Epithelial cell of esophagus (primary cell): ENCODE measurements at regions not wholly inside any gene's neighbourhood (a gene's known extent, or its start where the extent isn't known, plus 50 kb on each side); places are given as distances from the start of the nearest gene placed in this dataset.

ENCODE experiments used
- DNase-seq: peaks from one replicate; pipeline ENCODE4 v3.0.0; 2010; ENCODE audit warnings: low read depth
- H3K4me3 ChIP-seq: 2 replicates; pipeline ENCODE4 v1.5.1; 2011; ENCODE audit warnings: mild to moderate bottlenecking, low read length, control low read depth
- TF ChIP-seq, protein P1 (sequence below): IDR thresholded peaks from 2 replicates; pipeline ENCODE4 v1.5.1; 2011; ENCODE audit warnings: low read depth, mild to moderate bottlenecking, low read length, control low read depth, inconsistent platforms; ENCODE audit not compliant: insufficient read depth; ENCODE audit errors: missing control alignments

- TF ChIP-seq, protein P1, sequence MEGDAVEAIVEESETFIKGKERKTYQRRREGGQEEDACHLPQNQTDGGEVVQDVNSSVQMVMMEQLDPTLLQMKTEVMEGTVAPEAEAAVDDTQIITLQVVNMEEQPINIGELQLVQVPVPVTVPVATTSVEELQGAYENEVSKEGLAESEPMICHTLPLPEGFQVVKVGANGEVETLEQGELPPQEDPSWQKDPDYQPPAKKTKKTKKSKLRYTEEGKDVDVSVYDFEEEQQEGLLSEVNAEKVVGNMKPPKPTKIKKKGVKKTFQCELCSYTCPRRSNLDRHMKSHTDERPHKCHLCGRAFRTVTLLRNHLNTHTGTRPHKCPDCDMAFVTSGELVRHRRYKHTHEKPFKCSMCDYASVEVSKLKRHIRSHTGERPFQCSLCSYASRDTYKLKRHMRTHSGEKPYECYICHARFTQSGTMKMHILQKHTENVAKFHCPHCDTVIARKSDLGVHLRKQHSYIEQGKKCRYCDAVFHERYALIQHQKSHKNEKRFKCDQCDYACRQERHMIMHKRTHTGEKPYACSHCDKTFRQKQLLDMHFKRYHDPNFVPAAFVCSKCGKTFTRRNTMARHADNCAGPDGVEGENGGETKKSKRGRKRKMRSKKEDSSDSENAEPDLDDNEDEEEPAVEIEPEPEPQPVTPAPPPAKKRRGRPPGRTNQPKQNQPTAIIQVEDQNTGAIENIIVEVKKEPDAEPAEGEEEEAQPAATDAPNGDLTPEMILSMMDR = no peak
- no peak for DNase-seq
- no peak overlapping the region for H3K4me3 ChIP-seq
Measured at GRCh38 chr21:35703704-35704103, 356.6 kb downstream of the SETD4 start.

DNA sequence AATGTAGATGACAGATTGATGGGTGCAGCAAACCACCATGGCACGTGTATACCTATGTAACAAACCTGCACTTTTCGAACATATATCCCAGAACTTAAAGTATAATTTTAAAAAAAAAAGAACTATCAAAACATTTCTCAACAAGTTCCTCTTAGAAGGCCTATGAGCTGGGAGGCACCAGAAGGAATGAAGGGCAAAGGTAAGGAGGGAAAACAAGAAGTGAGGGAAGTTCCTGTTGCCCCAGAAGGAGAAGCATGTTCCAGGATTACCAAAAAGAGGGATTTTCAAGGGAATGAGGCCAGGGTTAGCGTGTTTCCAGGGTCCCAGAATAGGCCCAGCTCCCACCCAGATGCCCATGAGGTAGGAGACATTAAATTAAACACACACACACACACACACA is 361.0 kb downstream of the SETD4 start:
- no peak overlapping the region for H3K4me3 ChIP-seq
- TF ChIP-seq, protein P1 = no peak
- no peak for DNase-seq

DNA sequence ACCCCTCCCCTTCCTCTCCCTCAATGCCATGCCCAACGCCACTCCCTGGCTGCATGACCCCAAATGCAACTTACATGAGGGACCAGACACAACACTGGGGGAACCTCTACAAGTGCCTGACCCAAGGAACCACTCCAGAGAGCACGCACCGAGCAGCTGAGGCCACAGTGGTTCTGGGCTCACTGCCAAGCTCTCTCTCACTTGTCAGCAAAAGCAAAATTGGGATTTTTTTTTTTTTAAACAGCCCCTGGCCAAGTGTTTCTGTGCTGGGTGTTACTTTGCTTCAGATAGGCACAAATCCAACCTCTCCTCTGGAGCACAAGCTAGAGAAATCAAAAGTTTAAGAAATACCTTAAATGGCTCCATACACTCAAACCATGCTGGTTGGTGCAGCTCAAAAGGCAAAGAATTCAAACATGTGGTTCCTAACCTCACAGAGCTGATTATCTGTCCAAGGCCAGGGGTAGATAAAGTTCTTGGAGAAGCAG is 363.0 kb downstream of the SETD4 start:
- TF ChIP-seq, protein P1 = no peak
- DNase-seq = peak; percentile 16
- no peak overlapping the region for H3K4me3 ChIP-seq

- no peak for DNase-seq
- no peak overlapping the region for H3K4me3 ChIP-seq
- TF ChIP-seq, protein P1 = no peak
Measured at GRCh38 chr21:35696644-35697043, 363.7 kb downstream of the SETD4 start.

- no peak overlapping the region for H3K4me3 ChIP-seq
- no peak for DNase-seq
- TF ChIP-seq, protein P1 = no peak
Measured at GRCh38 chr21:35692311-35692710, 368.0 kb downstream of the SETD4 start.

- DNase-seq = no peak
- no peak overlapping the region for H3K4me3 ChIP-seq
- TF ChIP-seq, protein P1 = no peak
Measured at GRCh38 chr21:35690436-35690835, 369.9 kb downstream of the SETD4 start.

GRCh38 chr21:35686156-35686555 is 374.2 kb downstream of the SETD4 start:
- H3K4me3 ChIP-seq = no peak overlapping the region
- TF ChIP-seq, protein P1 = no peak
- no peak for DNase-seq
